Heart left ventricle (tissue), 13 donors: ENCODE measurements at regions not wholly inside any gene's neighbourhood (a gene's known extent, or its start where the extent isn't known, plus 50 kb on each side); places are given as distances from the start of the nearest gene placed in this dataset.

Experiments used
- POLR2A ChIP-seq, 2 donors: fragments of 450-650 bp; IDR thresholded peaks; one replicate each; pipeline ENCODE4 v1.6.1; 2017; ENCODE audit warnings: antibody characterized with exemption in 2 of 2, mild to moderate bottlenecking in 2 of 2, moderate library complexity in 2 of 2
- TF ChIP-seq, protein P1 (sequence below), 12 donors: fragments of 200-600 bp; sonication (generic) in 4 of 12; IDR thresholded peaks; one replicate each; pipeline versions ENCODE4 v1.5.0 to v1.8.0; 2018 to 2022; ENCODE audit warnings: antibody characterized with exemption in 12 of 12, mild to moderate bottlenecking in 5 of 12
- donor health status: ischemic (EF 13 %, LVEDD 7.1; RV severe dilation, severe dysfunction).
- donor health status: DM: no; HTN: yes; CAD: no.
- donor health status: DM: no; HTN: no; CAD: no.
- donor health status: ischemic (EF 25% LVEDD 6.9; RV normal size, moderate dysfunction).
- donor health status: ischemic (EF 25% LVEDD 5.7; RV mildly dilated, moderate dysfunction).
- donor health status: ischemic (EF 35%, LVEDD 5.7; RV mildly dilated, moderate dysfunction).
- donor health status: nonischemic (EF 11% LVEDD 7.7; RV severe dilation, severe dysfunction).
- donor health status: DM: yes; HTN: yes; CAD: no.
- donor health status: PGD.
- donor health status: ischemic (EF 29% LVEDD 5.4; RV normal size, mild dysfunction).
- donor health status: nonischemic (EF 23%, LVEDD 6.1; RV moderate dilation, normal function).

- TF ChIP-seq, protein P1, sequence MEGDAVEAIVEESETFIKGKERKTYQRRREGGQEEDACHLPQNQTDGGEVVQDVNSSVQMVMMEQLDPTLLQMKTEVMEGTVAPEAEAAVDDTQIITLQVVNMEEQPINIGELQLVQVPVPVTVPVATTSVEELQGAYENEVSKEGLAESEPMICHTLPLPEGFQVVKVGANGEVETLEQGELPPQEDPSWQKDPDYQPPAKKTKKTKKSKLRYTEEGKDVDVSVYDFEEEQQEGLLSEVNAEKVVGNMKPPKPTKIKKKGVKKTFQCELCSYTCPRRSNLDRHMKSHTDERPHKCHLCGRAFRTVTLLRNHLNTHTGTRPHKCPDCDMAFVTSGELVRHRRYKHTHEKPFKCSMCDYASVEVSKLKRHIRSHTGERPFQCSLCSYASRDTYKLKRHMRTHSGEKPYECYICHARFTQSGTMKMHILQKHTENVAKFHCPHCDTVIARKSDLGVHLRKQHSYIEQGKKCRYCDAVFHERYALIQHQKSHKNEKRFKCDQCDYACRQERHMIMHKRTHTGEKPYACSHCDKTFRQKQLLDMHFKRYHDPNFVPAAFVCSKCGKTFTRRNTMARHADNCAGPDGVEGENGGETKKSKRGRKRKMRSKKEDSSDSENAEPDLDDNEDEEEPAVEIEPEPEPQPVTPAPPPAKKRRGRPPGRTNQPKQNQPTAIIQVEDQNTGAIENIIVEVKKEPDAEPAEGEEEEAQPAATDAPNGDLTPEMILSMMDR (IDR thresholded peaks at IDR 0.05), result no peak
- no peak for TF ChIP-seq POLR2A (IDR thresholded peaks at IDR 0.05)
Measured at GRCh38 chr1:234954613-234955012, 174.0 kb downstream of the TOMM20 start.
